ENCODE measurements at regions not wholly inside any gene's neighbourhood (a gene's known extent, or its start where the extent isn't known, plus 50 kb on each side); places are given as distances from the start of the nearest gene placed in this dataset.

- DNase-seq = no peak
Observed at GRCh38 chr9:129504404-129504803, 116.5 kb downstream of the C9orf50 start.

- no peak for DNase-seq
Observed at GRCh38 chr9:129501771-129502319, 119.1 kb downstream of the C9orf50 start.

DNA sequence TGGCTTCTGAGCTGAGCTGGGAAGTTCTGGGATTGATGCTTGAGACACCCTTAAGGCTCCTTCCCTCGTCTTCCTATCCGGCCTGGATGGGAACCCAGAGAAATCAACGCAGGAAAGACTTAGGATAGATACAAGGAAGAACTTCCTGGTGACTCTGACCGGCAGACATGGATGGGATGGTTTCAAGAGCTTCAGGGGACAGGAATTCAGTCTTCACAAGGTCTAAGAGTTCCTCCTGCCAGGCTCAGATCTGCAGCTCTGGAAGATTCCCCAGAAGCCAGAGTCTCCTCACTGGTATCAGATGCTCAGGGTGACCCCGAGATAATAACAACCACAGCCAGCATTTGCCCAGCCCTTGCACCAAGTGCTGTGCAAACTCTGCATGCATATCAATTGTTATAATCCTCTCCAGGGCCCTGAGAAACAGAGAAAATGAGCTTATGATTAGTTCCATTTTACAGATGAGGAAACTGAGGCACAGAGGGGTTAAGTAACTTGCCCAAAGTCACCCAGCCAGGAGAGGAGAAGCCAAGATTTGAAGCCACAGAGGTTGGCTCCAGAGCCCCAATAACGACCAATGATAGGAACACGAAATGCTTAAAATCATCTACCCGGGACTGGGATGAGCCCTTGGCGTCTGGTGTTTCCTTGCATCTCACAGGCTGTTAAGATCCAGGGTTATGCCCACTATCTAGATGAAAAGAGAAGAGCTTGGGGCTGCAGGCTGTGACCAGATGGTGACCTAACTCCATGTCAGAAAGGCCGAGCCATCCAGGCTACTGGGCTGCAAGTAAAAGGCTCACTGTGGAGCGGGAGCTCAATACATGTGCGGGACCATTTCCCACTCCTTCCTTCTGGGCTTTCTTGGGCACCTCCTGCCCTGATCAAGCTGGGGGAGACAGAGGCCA lies 119.8 kb downstream of the C9orf50 start:
- no peak for DNase-seq

DNA sequence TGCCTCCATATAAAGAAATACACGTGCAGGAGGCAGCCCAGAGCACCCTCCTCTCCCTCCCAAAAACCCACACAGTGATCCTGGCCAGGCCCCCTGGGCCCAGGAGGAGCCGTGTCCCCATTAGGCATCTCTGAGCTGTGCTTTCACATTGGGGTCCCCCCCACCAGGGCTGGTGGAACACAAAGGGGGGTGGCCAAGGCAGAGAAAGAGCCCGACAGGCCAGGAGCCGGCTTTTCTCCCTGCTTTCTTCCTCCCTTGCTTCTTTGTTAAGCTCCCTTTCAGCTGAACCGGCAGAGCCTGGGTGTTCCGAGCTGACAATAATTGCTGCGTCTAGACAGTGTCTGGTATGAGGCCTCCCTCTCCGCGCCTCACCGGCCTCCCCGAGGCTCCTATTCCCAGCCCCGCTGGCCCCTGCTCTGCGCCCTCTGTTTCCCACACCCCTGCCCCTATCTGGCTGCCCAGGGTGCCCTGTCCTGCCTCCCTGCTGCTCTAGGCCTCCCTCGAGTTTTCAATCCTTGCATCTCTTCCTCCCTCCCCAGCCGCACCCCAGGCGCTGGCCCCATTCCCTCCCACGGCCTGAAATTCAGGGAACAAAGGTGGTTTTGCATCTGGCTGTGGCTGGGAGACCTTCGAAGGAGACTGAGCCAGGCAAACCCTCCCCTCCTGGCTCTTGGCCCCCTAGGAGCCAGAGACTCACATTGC lies 120.6 kb downstream of the C9orf50 start:
- no peak for DNase-seq

GRCh38 chr9:129498451-129499384 lies 122.2 kb downstream of the C9orf50 start:
- DNase-seq = no peak

GRCh38 chr9:129497813-129498450 lies 123.0 kb downstream of the C9orf50 start:
- no peak for DNase-seq

- DNase-seq = no peak
Observed at GRCh38 chr9:129497005-129497812, 123.7 kb downstream of the C9orf50 start.

- peak; percentile 79 for DNase-seq
Observed at GRCh38 chr9:129496473-129497004, 124.4 kb downstream of the C9orf50 start.

GRCh38 chr9:129495620-129496472 lies 125.1 kb downstream of the C9orf50 start:
- peak; percentile 74 for DNase-seq

- DNase-seq = no peak
Observed at GRCh38 chr9:129494113-129494789, 126.7 kb downstream of the C9orf50 start.

DNA sequence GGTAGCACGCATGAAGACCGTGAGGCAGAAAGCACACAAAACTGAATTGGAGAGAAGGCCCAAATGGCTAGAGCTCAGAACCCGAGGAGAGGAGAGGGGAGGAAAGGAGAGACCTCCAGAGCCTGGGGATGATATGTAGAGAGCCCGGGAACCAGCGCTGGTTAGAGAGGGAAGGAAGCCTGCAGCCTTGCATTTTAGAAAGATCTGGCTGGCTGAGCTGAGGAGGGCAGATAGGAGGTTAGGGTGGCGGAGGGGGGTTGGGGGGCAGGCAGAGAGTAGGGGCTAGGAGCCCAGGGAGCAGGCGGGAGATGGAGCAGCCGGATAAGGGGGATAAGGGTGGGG lies 127.2 kb downstream of the C9orf50 start:
- DNase-seq = no peak

DNA sequence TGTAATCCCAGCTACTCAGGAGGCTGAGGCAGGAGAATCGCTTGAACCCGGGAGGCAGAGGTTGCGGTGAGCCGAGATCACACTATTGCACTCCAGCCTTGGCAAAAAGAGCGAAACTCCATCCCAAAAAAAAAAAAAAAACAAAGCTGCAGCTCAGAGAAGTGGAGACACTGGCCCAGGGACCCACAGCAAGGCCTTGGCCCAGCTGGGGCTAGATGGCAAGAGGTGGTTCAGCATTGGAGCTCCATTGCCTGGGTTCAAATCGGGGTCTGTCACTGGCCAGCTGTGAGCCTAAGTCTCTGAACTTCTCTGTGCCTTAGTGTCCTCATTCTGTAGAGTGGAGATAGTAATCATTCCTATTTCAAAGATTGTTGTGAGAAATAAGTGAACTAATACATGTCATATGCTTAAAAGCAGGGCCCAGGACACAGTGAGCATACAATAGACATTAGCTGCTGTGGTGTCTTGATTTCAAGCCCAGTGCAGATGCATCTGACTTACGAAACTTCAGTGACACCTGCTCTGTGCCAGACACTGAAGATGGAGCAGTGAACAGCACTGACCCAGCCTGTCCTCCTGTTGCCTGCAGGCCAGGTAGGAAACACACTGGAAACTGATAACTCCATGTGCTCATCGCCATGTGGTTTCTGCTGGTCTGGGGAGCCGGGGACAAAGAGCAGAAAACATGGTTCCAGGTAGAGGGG lies 127.7 kb downstream of the C9orf50 start:
- DNase-seq = no peak

GRCh38 chr9:129491487-129491855 lies 129.4 kb downstream of the C9orf50 start:
- no peak for DNase-seq

DNA sequence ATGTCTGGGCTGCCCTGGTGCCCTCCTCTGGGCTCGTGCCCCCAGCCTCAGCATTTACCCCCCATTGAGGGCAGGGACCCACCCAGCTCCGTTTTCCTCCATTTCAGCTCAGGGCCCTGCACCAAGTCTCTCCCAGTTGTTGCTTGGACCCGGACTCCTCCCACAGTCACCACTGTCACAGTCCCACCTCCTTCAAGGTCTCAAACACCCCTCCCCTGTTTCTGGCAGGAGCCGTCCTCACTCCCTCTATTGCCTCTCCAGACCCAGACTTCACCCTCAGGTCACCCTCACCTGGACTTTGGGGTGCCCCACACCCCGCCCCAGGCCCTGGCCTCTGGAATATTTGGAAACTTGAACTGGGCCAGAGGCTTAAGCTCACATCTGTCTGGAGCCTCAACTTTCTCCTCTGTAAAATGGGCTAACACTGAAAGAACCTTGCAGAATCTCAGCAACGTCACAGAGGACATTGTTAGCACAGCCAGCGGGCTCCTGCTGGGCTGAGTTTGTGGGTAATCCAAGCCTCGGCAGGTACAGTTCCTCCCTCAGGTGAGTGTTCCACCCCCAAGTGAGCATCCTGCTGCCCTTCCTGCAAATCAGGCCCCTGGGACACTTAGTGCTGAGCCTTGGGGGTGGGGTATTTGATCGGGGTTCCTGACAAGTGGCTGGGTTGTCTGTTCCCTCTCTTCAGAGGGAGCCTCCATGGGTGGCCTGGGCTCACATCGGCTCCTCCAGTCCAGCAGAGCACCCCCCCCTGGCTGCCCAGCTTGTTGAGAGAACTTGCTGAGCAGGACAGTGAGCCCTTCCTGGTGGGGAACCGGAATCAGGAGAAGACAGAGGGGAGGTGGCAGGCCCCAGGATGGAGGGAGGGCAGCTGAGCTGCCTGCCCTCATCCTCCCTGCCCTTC lies 130.1 kb downstream of the C9orf50 start:
- no peak for DNase-seq

- DNase-seq = peak; percentile 41
Observed at GRCh38 chr9:129489838-129490582, 130.9 kb downstream of the C9orf50 start.

- DNase-seq = peak; percentile 38
Observed at GRCh38 chr9:129487658-129488483, 133.0 kb downstream of the C9orf50 start.

All from activated gamma-delta T cell treated with Interleukin-2 at 50 U/mL for 16 hours (primary cell).